NCI-H1105 (cell line): ENCODE measurements at regions not wholly inside any gene's neighbourhood (a gene's known extent, or its start where the extent isn't known, plus 50 kb on each side); places are given as distances from the start of the nearest gene placed in this dataset.

Experiments used
- DNase-seq: peaks from one replicate; lab custom pipeline; 2025; lab: John Stamatoyannopoulos, UW

DNA sequence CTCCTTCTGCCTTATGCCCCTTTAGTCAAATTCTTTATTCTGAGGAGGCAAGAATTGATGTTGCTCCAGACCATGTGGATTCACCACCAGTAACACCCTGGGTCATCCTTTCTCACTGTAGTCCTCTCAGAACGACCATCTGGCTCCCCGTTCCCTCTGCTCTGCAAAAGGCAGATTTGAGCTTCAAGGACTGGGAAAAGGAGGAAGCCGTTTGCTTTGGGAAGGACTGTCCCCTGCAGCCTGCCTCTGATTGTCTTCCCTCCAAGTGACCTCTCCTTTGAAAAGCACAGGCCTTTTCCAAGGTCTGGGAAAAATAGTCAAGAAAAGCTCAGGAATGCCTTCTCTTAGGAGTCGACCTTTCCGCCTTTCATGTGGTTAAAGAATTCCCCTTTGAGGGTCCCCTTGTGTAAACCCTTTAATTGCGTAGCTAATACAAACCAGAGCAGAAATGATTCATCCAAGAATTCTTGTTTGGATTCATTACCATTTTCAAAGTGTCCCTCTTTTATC, 130.1 kb upstream of the COPS8 start:
- DNase-seq = no peak

DNA sequence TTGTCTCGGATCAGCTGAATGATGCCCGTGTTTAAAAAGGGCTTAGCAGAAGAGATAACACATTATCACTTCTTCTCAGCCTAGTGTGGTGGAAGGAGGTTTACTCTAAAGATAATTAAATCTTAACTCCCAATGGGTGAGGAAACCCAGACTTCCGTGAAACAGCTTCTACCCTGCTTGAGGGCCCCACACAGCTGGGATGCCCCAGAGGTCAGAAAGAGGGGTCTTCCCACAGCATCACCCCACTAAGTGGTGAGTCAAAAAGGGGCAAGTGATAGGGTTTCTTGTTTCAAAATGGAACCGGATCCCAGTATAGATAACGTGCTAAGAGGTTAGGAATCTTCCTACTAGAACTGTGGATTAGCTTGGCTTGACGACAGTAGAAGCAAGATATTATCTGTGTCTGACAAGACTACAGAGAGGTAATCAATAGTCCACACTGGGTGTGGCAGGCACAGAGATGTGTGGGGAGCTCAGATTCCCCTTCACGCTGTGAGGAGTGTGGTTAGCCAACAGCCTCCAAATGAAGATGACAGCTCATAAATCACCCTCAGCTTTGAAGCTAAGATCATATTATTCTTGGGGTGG, 129.6 kb upstream of the COPS8 start:
- no peak for DNase-seq

DNA sequence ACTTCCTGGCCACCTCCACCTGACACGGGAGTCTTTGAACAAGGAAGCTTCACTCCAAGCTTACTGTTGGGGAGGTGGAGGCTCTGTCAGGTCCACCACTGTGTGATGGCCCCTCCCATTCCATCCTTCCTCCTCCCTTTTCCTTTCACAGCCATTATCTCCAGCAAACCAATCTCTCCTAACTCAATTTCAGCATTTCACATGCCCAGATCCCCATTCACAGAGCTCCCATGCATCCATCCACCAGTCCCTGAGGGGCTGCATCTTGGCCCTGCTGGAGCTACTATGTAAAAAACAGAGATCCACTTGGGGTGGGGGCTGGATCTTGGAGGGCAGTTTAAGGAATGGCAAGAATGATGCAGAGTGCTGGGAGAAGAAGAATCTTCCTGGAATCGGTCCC, 129.0 kb upstream of the COPS8 start:
- DNase-seq = no peak

DNA sequence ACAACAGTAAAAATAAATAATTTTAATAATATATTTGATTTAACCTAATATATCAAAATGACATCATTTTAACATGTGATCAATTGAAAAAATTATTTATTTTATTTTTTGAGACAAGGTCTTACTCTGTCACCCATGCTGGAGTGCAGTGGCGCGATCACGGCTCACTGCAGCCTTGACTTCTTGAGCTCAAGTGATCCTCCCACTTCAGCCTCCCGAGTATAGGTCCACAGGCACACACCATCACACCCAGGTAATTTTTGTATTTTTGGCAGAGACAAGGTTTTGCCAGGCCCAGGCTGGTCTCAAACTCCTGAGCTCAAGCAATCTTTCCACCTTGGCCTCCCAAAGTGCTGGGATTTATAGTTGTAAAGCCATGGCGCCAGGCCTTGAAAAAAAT, 126.7 kb upstream of the COPS8 start:
- DNase-seq = no peak

DNA sequence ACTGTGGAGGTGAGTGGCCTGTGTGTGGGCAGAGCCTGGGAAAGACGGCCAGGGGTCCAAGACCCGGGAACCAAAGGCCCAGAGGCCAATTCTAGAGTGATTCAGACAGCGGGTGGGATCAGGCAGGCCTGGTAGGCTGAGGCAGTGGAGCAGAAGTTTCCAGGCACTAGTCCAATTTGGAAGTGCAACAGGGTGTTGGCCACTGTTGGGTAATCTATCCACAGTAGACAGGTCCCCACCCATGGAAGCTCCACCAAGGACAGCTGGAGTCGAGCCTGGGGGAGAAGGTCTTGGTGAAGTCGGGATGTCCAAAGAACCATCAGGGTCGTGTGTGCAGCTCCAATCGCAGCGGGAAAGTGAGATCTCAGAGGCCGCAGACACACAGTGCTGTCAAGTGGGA, 125.8 kb upstream of the COPS8 start:
- no peak for DNase-seq

DNA sequence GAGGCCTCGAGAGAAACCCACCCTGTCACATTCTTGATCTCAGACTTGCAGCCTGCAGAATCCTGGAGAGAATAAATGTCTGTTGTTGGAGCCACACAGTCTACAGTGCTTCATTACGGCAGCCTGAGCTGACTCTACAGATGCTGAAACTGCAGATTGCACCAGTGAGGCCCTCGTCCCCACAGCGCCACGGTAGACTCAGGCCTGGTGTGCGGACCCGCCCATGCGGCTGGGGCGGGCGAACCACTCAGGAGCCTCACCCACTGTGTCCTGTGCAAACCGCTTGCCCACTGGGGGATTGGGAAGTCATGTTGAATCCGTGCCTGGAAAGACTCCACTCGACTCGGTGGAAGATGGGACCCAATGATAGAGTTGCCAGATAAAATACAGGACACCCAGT, 125.2 kb upstream of the COPS8 start:
- no peak for DNase-seq

DNA sequence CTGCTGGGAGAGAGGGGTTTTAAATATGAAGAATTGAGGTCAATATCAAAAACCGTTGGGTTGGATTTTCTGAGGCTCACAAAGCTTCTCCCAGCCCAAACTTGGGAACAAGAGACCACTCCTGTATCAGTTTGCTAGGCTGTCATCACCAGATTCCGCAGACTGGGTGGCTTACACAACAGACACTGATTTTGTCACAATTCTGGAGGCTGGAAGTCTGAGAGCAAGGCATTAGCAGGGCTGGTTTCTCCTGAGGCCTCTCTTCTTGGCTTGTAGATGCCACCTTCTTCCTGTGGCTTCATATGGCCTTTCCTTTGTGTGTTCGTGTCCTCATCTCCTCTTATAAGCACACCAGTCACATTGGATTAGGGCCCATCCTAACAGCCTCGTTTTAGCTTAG, 122.9 kb upstream of the COPS8 start:
- DNase-seq = no peak

DNA sequence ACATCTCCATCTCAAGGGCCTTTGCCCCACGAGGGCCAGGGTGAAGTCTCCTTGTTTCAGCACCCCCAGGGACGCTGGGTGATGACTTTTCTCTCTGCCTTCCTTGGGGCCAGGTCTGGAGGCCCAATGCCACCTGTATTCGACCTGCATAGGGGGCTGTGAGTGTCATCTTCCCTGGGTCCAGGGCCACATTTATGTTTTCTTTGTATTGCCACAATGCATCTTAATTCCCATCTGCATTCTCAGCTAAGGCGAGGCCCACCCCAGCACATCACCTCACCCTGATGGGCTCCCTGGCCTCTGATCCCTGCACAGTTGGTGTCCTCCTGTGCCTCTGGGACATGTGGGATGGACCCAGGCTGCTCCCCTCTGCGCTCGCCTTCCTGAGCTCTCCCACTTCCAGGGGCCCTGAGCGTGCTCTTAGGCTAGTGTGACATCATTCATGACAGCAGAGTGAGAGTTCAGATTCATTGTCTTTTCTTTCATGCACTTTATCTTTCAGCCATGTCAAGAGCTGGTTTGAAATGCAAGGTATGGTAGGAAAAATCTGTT, 122.0 kb upstream of the COPS8 start:
- DNase-seq = no peak

DNA sequence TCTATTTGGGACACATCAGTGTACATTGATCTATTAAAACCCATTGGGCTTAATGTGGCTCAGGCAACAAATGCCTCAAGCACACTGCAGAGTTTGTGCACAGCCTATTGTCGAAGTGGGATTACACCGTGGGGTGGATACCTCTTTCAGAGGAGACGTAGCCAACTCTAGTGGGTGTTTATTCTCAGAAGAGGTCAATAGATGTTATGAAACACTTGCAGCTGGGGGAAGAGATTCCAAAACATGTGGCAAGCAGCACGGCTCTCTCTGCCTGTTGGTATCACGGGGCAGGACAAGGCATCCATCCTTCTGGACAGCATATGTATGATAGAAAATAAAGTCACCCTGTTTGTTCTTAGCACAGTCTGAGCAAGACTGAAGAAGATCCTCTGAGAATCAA, 121.4 kb upstream of the COPS8 start:
- DNase-seq = no peak

DNA sequence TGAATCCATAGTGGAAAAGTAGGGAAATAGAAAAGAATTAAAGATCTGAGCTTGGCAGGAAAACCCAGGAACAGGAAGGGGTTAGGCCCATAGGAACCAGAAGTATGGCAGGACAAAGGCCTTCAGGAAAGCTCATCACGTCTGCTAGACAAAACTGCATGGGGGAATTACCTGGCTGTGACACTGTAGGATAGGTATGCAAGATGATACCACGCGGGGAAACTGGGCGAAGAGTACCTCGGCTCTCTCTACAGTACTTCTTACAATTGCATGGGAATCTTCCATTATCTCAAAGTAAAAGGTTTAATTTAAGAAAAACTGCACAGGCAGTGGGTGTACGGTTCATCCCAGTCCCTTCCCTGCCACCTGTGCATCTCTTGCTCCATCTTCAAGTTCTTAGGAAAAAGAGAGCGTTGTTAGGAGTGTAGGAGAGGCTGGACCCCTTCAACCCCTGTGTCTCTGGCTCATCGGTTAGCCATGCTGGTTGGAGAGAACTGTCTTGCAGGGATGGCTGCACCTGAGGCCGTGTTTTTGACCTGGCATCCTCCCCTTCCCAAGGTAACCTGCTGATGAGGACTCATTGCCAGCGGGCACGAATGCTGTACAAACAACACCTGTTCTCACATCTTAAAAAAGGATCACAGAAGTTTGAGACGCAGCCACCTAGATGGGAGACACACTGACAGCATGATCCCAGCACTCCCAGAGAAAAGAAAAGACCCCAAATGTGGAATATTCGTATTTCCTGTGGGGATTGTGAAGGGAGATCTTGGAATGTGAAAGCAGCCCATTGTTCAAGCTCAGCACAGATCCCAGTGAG, 120.5 kb upstream of the COPS8 start:
- no peak for DNase-seq

DNA sequence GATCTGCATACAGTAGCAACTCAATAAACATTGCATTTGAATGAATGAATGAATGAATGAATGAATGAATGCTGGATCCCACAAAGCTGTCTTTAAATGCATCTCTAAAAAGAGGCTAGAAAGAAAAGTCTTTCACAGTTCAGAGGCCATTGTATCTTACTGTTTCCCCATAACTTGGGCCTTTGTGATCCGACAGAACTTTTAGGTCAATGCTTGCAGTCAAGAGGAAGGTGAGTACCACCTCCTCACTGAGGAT, 119.9 kb upstream of the COPS8 start:
- no peak for DNase-seq

DNA sequence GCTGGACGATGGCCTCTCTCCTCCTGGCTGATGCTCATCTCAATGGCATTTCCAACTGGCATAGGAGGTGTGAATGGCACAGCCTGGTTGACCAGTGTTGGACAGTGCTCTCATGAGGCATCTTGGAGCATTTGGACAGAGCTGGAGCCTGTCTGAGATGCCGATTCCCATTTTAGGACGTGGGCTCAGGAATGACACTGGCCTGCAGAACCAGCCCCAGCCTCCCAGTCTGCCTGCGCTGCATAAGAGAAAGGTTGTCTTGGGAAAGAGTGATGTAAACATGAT, 118.2 kb upstream of the COPS8 start:
- no peak for DNase-seq

DNA sequence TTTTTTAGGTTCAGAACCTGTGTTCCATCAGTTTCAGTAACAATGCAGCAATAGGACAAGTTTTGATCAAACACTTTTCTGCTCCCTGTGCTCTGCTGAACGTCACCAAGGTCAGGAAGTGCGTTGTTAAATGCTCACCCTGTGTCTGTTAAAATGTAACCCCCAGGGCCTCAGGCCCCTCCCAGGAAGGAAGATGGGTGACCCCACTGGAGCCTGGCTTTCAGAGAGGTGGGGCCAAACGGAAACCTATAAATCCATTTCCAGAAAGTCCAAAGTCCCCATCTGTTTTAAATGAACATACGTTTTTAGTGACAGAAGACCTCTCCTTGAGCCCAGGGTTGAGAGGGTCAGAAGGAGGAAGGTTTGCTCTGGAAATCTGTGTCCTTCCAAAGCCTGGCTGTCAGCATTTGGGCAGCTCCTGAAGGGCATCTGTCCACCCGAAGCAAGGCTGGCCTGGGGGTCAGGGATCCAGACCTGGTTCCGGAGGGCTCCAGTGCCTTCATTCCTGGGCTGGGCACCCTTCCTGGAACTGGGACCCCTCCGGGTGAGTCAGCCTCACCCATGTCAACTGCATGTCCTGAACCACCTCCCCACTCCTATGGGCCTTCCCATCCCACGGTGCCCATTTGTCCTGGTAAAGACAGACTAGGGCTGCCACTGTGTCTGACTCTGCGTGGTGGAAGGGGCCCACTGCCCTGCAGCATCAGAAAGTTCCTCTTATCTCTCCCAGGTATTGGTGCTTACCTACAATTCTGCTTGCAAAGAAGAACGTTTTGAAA, 117.4 kb upstream of the COPS8 start:
- no peak for DNase-seq

DNA sequence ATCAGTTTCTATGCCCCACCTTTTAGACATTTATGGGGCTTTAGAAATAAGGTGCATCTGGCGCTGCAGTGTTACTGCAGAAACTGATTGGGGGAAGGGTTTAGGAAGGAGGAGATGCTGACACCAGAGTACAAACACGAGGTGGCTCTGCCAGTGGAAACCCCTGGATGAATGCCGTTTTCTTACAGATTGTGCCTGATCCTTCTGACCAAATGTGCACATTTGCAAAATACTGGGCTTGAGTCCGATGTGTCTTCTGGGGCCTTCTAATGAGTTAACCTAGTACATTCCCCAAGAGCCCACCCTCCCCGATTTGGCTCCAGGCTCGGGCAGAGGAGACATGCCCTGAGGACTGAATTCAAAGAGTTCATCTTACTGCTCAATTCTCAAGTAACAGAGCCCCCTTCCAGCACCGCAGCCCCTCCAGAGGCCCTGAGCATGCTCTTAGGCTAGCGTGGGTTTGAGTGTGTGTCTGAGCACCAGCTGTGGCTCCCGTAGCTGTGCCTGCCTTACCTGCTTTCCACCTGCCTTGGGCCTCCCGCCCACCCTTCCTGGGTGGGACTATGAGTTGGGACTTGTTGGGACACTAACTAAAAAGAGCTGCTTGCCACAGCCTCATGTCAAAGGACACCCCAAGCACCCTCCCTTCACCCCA, 116.7 kb upstream of the COPS8 start:
- DNase-seq = no peak

DNA sequence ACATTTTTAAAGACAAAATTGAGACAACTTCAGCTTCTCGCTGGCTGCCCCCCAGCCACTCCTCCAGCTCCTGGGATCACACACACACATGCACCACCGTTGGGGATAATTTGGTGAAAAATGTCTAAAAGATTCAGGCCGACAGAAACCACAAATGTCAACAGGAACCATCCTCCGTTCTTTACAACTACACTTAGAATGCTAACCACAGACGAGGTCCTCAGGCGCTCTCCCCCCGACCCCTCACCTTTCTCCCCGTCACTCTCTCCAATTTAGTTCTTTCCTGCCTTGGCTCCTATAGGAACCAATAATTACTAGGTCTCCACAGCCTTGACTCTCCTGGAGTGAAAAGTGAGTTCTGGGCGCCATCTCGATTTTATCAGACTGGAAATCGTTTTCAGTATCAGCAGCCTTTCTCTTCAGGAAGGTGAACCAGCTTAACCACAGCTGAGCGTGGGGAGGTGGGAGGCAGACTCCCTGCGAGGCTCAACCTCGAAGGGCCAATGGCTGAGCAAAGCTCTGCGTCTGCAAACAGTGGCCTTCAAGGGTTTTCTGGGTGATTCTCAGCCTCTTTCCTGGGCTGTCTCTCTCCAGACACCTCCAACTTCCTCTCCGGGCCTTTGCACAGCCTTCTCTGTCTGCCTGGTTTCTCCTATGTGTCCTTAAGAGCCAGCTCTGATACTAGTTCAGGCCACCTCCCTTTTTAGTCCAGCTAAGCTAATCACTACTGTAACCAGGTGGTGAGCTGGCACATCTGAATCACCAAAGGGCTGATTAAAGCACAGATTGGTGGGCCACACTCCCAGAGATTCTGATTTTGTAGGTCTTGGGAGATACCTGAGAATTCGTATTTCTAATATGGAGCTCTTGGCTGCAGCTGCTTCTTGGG, 115.7 kb upstream of the COPS8 start:
- no peak for DNase-seq

DNA sequence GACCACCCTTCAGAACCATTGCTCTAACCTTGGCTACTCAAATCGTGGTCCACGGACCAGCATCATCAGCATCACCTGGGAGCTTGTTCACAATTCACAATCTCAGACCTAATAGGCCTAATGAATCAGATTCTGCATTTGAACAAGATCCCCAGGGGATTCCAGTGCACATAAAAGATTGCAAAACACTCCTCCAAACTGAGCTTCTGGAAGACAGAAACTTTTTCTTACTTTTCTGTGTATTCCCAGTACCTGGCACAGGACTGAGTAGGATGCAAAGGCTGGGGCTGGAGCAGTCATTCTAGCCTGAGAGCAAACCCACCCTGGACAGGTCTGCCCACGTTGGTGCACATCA, 115.1 kb upstream of the COPS8 start:
- no peak for DNase-seq

DNA sequence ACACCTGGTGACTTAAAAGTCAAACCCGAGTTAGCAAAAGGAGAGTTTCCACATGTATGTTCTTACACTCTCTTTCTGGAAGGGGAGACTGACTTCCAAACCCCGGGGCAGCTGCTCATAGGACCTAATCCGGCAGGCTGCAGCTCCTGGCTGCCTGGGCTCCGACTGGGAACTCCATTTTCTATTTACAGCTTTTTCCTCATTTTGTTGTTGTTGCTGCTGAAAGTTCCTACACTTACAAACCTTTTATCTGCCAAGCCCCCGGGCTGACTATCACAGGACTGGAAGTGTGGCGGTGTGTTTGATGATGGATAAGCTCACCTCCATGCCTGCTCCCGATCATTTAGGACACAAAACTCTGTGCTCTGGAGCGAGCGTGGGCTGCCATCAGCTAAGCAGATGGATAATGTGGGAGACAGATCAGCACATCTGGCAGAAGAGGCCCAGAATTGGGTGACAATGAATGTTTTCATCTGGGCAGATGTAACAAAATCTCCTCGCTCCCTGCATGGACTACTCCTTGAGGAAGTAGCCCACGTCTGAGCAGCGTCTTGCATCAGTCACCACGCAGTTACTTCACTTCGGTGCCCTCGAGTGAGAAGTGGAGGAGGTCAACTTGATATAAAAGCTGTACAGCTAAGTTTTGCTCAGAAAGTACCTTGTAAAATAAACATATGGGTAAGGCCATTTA, 114.4 kb upstream of the COPS8 start:
- no peak for DNase-seq

DNA sequence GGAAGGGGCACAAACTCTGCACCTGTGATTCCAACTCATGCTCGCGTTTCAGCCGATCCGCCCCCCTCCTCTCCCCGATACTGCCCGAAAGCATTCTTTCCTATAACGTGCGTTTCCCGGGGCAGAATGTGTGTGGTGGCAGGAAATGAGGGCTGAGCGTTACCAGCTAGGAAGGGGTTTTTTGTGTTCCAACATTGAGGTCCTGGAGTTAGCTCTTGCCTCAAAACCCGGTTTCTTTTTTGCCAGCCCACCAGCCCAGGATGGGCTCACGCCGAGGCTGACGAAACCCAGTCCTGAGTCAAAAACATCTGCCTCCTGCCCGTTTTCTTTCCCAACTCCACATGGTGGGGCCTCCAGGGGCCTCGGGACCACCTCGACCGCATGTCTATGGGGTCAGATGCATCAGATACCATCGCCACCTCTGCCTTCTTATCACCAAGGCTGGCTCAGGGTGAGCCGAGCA, 113.7 kb upstream of the COPS8 start:
- no peak for DNase-seq

DNA sequence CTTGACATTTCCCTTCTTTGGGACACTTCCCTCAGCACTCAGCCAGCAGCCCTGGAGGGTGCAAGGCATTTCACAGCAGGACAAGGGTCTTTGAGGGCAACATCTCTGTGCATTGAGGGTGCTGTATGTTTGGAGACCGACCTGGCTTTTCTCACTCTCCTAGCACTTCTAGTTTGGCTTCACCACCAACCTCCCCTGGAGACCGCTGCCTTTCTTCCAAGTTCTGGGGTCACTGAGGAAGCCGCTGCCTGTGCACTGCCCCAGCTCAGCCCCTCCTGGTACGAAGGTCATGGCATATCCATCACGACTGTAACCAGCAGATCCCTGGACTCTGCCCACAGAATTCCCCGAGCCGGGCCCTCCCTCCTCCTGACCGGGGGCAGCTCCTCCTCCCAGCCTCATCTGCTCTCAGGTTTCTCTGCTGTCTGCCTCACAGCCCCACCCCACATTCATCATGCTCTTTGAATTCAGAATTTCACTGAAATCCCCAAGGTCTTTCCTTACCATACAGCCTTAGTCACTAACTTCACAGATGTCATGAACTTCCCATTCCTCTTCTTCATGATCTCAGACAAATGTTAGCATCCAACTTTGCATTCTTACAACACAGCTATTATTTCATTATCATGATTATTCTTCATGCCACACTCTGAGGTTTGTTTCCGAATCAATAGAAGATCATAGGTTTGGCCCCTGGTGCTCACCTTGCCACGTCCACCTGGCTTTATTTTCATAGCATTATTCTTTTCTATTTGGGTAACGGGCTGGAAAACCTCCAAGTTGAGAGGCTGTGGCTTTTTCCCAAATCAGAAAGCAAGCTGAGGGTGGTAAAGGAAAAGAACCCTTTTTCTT, 113.0 kb upstream of the COPS8 start:
- peak; percentile 22 for DNase-seq

DNA sequence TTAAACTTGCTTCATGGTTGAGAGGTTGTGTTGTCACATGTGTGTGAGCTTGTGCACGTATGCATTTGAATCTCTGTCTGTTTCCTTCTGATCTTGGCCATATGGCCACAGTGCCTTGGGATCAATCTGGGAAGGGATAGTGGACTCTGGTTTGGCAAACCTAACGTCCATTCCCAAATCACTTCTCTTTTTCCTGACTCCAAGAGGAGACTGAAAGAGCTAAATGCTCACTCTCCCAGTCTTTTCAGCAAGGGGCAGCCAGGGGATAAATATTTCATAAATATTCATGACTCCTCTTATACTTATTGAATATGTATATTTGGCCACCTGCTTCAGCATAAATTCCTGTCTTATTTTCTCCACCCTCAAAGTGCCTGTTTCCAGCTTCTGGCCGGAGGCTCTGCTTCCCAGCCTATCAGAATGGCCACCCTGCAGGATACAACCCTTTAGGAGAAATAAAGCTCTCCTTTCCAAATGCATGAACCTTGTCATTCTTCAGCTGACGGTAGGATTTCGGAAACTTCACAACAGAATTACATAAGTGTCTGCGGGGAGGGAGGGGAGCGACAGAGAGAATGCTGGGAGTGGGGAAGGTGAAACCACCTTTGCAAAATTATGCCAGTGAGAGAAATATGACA, 112.2 kb upstream of the COPS8 start:
- DNase-seq = no peak
